Effector CD4-positive, alpha-beta T cell (primary cell): ENCODE measurements at regions not wholly inside any gene's neighbourhood (a gene's known extent, or its start where the extent isn't known, plus 50 kb on each side); places are given as distances from the start of the nearest gene placed in this dataset.

ENCODE experiments used
- DNase-seq: peaks from one replicate; pipeline ENCODE4 v3.0.0-alpha.2; 2020

- DNase-seq: no peak
Observed at GRCh38 chr1:87790756-87791155, 462.1 kb downstream of the LMO4 start.

DNA sequence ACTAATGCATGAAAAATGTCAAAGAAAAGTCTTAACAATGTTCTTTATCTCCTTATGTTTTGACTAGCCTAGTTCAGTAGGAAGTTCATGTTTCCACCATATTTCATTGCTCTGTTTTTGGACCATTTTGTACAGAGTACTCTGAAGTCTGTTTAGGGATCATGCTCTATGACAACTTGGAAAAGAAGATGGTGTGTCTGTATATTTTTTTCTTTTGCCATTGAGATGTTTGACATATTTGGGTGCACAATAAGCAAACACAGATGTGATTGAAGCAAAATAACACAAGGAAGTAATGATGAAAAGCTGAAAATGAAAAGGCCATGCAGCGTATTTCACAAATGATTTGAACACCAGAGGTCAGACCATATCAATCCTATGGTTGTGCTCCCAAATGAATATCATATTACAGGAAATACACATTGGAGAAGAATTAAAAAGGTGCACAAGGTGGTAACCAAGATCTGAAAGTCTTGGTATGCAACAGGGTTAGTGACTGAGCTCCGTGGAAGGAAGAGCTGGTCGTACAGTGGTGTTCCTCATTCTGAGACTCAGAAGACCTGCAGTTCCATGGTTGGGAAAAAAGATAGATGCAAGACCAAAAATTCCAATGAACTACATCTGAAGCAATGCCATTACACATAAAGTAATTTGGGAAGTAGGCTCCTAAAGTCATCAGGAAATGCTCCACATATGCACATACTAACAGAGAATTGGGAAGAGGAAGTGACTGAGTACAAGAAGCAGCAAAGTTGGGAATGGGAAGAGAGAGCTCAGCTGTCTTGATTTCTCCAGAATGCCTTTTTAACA, 463.5 kb downstream of the LMO4 start:
- no peak for DNase-seq

GRCh38 chr1:87794788-87795614, 466.3 kb downstream of the LMO4 start:
- no peak for DNase-seq

GRCh38 chr1:87795615-87796337, 467.1 kb downstream of the LMO4 start:
- DNase-seq: no peak

GRCh38 chr1:87796471-87796901, 467.8 kb downstream of the LMO4 start:
- no peak for DNase-seq

- DNase-seq: no peak
Observed at GRCh38 chr1:87799451-87799850, 470.8 kb downstream of the LMO4 start.

DNA sequence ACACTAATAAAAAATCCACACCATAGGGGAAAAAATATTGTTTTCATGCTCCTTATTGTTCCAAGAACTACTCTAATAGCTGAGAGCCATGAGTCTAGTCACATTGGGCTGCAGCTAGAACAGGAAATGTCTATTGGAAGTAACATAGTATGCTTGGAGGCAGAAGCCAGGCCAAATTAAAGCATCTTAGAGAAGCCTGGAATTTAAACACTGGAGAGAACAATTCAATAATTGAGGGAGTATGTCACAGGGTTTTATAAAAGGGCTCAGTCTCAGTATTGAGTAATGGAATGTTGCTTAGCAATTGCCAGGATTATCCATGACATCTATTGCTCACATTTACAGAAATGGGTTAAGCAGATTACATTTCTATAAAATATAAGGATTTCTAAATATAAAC, 471.3 kb downstream of the LMO4 start:
- no peak for DNase-seq

DNA sequence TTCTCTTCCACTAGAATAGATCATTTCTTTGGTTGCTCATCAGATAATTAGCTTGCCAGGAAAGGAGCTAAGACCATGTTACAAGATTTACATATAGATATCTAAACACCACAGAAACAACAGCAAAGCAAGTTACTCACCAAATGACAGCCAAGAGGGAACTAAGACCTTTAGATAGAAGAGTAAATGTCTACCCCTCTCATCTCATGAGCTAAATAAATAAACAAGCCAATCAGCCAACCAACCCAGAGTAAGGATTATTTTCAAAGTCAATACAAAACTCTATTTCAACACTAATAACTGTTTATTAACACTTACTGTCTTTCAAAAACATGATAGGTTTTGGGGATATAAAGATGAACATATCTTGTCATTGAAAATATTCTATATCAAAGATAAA, 474.7 kb downstream of the LMO4 start:
- DNase-seq: no peak

DNA sequence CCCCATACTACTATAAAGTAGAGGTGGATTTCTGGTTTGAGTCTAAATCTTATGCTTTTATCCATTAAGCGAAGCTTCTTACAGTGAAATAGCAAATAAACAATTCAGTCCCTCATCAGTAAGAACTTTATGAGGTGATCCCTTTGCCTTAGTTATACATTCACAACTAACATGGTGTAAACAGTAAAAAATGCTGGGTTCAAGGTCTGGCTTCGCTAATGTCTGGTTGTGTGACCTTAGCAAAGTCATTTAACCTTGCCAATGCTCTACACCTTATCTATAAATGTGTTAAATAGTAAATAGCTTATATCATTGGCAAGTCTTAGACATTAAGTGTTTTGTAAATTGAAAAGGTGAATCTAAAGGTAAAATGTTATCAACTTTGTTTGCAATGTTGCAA, 475.4 kb downstream of the LMO4 start:
- DNase-seq: no peak

DNA sequence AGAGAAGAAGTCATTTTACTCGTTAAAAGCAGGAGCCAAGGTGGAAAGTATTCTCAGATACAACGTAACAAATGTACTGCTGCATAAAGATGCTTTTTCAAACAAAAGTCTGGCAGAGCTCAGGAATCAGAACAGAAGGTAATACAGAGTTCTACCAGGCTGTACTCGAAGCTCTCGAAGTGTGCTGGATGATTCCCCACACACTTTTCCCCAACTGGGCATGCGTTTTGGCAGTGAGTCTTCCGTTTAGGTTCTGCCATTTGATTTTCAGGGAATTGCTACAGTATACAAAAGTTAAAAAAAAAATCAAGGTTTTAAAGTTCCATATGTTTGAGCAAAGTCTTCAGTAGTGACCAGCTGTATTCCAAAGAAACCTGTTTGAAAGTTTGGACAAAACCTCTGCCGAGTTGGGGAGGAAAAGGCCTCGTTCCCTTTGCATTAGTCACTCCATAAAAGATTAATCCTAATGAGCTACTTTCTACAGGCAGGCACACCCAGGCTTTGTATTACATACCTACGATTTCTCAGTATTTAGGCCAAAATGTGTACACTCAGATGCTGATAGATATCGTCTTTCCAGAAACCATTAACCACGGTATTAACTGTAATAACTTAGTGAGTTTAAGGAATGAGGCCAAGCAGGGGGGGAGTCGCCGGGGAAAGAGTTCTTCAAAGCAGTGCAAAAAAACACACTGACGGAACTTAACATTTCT, 477.1 kb downstream of the LMO4 start:
- DNase-seq: no peak

- no peak for DNase-seq
Observed at GRCh38 chr1:87806379-87807094, 477.9 kb downstream of the LMO4 start.

- DNase-seq: no peak
Observed at GRCh38 chr1:87810166-87810565, 481.5 kb downstream of the LMO4 start.

GRCh38 chr1:87812871-87813577, 484.3 kb downstream of the LMO4 start:
- DNase-seq: no peak

DNA sequence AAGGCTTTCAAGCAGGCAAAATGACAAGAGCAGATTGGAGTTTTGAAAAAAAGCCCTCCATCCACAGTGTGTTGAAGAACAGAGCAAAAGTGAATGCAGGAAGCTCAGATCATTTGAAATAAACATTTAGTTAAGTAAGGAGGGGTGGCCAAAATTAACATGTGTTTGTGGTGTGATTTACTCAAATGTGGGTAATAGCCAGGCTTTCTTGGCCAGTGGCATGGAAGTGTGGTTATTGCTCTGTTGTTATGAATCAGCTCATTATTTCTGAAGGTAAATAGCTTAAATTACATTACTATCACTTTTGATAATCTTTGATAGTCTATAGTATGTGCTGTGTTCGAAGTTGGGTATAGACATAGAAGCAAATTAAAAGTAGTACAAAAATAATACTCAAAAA, 485.9 kb downstream of the LMO4 start:
- DNase-seq: no peak

GRCh38 chr1:87816646-87817045, 488.0 kb downstream of the LMO4 start:
- no peak for DNase-seq

DNA sequence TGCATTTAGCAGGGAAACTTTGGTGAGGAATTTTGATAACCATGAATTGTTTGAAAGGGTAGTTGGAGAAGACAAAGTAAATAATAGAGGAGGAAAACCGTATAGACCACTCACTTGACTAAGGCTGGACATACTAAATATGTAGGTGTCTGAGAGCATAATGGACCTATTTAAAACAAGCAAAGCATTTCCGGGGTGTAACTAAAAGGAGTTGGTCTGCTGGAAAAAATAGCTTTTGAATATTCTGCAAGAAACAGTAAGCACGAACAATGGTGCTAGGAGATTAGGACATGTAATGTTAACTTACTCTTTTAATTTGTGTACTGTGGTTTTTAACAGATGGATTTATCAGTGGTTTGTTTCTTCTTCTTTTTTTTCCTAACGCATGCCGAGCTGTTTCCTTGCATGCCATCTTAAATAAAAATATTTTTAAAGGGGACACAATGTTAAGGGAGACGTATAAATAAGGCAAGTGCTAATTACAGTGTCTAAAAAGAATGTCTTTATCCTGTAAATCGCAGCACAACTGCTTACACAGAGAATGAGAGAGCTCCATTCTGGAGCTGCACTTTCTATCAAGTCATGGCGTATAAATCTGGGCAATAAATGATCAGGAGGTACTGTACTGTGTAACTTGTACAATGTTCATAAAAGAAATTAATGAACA, 492.1 kb downstream of the LMO4 start:
- DNase-seq: no peak

DNA sequence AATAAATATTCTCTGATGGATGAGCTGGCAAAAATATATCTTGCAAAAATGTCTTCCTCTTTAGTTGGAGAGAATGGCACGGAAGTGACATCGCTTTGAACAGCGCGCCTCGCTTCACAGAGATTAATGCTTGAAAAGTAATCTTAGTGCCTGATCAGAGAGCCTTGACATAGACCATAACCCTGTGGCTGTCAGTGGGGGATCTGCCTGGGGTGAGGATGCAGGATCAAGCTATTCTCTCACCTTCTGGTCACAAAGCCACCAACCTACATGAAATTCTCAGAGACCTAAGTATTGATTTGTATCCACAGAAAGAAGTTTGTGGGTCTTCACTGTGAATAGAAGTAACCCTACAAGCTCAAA, 492.6 kb downstream of the LMO4 start:
- DNase-seq: no peak

DNA sequence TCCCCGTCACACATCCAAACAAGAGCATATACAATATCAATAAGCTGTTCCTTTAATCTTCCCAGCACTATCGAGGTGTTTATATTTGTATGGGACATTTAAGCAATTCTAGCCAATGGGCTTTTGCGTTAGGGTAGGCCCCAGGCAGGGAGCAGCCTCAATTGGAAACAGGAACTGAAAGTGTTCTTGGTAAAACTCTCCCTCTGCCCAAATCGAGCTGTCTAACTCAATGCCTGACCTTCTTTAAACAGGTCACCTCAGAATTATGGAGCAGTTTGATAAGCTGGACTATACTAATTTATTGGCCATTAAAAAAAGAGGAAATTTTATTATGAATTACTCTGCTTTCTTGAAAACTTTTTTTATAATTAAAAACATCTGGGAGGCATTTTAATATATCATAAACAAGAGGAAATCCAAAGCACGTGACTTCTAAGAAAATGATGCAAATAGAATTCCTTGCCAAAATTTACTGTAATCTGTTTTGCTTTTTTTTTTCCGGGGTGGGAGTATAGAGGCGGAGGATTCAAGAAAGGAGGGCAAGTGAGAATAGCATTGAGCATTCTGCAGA, 498.1 kb downstream of the LMO4 start:
- no peak for DNase-seq

DNA sequence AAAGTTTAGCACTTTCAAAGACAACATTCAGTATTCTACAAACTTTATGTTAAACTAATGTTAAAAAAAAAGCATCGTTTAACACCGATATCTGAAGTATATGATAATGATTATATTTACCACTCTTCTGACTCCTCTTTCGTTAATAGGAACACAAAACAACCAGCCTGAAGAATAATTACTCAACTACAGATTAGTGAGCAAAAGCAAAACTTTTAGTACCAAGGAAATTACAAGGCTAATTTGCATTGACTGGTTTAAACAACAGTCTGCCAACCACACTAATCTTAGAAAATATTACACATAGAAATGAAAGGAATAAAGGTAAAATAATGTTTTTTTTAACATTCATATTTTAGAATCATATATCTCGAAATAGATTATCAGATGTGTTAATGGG, 500.7 kb downstream of the LMO4 start:
- no peak for DNase-seq

GRCh38 chr1:87830432-87830978, 501.8 kb downstream of the LMO4 start:
- DNase-seq: no peak
